Nephron (organoid): ENCODE measurements at regions not wholly inside any gene's neighbourhood (a gene's known extent, or its start where the extent isn't known, plus 50 kb on each side); places are given as distances from the start of the nearest gene placed in this dataset.

Experiments
- H3K27ac Mint-ChIP-seq, 3 experiments: 2 replicates each; pipeline ENCODE4 v1.8.0; 2020; ENCODE audit warnings: mixed read lengths in 3 of 3, mild to moderate bottlenecking in 2 of 3, moderate library complexity in 1 of 3
- H3K27me3 Mint-ChIP-seq: 2 replicates; pipeline ENCODE4 v1.8.0; 2021; ENCODE audit warnings: low read depth, mild to moderate bottlenecking, moderate library complexity, mixed read lengths
- H3K36me3 Mint-ChIP-seq: 2 replicates; pipeline ENCODE4 v1.8.0; 2020; ENCODE audit warnings: low read depth, mixed read lengths
- H3K4me1 Mint-ChIP-seq: 2 replicates; pipeline ENCODE4 v1.8.0; 2020; ENCODE audit warnings: mixed read lengths
- H3K4me3 Mint-ChIP-seq, 3 experiments: 2 replicates each; pipeline ENCODE4 v1.8.0; 2020; ENCODE audit warnings: mild to moderate bottlenecking in 3 of 3, mixed read lengths in 3 of 3, moderate library complexity in 2 of 3
- H3K9me3 Mint-ChIP-seq: 2 replicates; pipeline ENCODE4 v1.8.0; 2020; ENCODE audit warnings: mixed read lengths
- CTCF ChIP-seq, 3 experiments: fragments of 200-600 bp; sonication (generic); IDR thresholded peaks; one replicate each; pipeline ENCODE4 v1.5.0; 2021; ENCODE audit warnings: antibody characterized with exemption in 3 of 3; ENCODE audit not compliant: unreplicated experiment in 3 of 3

DNA sequence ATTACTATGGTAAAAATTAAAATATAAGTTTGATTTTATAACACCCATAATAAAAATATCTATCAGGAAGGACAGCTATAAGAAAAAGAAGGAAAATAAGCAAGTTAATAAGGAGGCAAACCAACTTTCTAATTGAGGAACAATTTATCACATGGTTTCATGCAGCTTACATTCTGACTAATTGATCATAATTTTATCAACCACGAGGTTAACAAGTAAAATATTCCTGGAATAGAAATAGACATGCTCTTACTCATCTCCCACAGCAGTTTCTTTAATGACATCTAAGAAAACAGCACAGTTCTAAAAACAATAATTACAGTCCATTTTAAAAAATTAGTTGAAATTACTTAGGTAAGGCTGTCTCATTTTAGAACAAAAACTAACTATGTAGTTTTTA lies 130.8 kb upstream of the KRR1 start:
- H3K9me3 Mint-ChIP-seq, result no peaks in the 10 kb centered on the region
- TF ChIP-seq CTCF (IDR thresholded peaks at IDR 0.05; ENCODE audit: unreplicated experiment in 3 of 3), result no peak
- H3K4me3 Mint-ChIP-seq, result no peak overlapping the region
- no peaks in the 10 kb centered on the region for H3K36me3 Mint-ChIP-seq
- H3K27me3 Mint-ChIP-seq, result no peaks in the 10 kb centered on the region
- peaks cover 35% of the 10 kb centered on the region for H3K4me1 Mint-ChIP-seq
- peak overlapping the region in 1 of 3 experiments; percentile 32 for H3K27ac Mint-ChIP-seq

DNA sequence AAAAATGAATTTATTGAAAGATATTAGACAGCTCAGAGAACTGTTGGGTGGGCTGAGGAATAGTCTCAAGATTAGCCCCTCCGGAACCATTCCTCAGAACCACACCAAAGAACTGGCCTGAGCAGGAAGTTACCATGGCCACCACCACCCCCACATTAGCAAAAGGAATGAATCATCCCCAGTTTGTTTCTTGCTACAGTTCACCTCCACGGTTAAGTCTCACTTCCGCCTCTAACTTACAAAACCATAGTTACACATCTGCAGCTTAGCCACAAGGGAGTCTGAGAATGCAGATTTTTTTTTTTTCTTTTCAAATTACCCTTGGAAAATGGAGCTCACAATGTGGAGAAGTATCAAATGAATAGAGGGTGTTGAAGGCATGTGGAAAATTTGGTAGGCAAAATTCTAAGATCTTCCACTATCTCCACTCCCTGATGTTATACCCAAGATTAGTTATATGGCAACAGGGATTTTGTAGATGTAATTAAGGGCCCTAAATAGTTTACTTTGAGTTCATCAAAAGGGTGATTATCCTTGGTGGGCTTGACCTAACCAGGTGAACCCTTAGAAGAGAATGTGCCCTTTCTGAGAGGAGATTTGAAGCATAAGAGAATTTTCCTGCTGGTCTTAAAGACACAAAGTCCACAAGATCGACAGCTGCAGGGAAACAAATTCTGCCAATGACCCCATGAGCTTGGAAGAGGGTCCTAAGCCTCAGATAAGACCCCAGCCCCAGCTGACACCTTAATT lies 129.8 kb upstream of the KRR1 start:
- peaks cover 37% of the 10 kb centered on the region for H3K4me1 Mint-ChIP-seq
- H3K27ac Mint-ChIP-seq, result peak overlapping the region; percentile 26 to 72 (median 38)
- H3K36me3 Mint-ChIP-seq, result no peaks in the 10 kb centered on the region
- no peak for TF ChIP-seq CTCF (IDR thresholded peaks at IDR 0.05; ENCODE audit: unreplicated experiment in 3 of 3)
- H3K27me3 Mint-ChIP-seq, result no peaks in the 10 kb centered on the region
- no peak overlapping the region for H3K4me3 Mint-ChIP-seq
- no peaks in the 10 kb centered on the region for H3K9me3 Mint-ChIP-seq

GRCh38 chr12:75638792-75639191 lies 127.4 kb upstream of the KRR1 start:
- no peaks in the 10 kb centered on the region for H3K36me3 Mint-ChIP-seq
- H3K27ac Mint-ChIP-seq, result no peak overlapping the region
- H3K4me3 Mint-ChIP-seq, result no peak overlapping the region
- H3K4me1 Mint-ChIP-seq, result peaks cover 55% of the 10 kb centered on the region
- TF ChIP-seq CTCF (IDR thresholded peaks at IDR 0.05; ENCODE audit: unreplicated experiment in 3 of 3), result no peak
- no peaks in the 10 kb centered on the region for H3K9me3 Mint-ChIP-seq
- H3K27me3 Mint-ChIP-seq, result no peaks in the 10 kb centered on the region

- Mint-ChIP-seq H3K36me3 (no peaks in the 10 kb centered on the region), H3K27ac (peak overlapping the region; percentile 1 to 55 (median 28)), H3K4me1 (peaks cover 50% of the 10 kb centered on the region), H3K27me3 (no peaks in the 10 kb centered on the region), H3K9me3 (no peaks in the 10 kb centered on the region), H3K4me3 (no peak overlapping the region)
- no peak for TF ChIP-seq CTCF (IDR thresholded peaks at IDR 0.05; ENCODE audit: unreplicated experiment in 3 of 3)
Observed at GRCh38 chr12:75636607-75637006, 125.2 kb upstream of the KRR1 start.

DNA sequence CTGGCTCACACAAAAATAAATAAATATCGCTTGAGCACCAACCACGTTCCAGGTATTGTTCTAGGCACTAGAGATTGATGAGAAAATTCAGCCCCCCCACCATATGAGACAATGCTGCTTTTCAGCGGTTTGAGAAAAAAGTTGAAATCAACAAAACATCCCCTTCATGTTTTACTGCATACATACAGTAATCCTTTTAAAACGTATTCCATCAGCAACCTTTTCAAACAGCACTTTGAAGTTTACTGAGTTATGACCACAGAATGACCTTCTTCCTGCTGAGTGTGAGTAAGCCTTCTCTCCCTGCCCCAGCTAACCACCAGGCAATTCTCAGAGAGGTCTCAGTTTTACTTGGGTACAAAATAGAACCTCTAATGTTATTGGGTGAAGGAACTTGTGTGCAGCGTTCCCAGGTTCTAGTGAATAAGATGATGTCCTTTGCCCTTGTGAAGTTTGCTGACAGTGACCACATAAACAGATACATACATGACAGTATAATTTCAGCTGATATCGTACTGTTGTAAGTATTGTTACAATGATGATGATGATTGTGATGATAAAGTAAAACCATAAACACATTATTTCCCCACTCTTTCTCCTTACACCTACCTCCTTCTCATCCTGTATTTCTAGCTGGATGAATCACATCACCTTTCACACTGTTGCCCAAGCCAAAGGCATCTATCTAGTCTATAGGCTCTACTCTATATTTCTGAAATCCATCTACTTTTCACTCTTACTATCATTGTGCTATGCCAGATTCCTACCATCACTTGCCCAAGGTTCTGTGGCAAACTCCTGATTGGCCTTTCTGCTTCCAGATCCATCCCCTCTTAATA lies 124.4 kb upstream of the KRR1 start:
- TF ChIP-seq CTCF (IDR thresholded peaks at IDR 0.05; ENCODE audit: unreplicated experiment in 3 of 3), result no peak
- Mint-ChIP-seq H3K4me3 (no peak overlapping the region), H3K9me3 (no peaks in the 10 kb centered on the region)

More for the DNA sequence above, 124.4 kb upstream of the KRR1 start:
- H3K36me3 Mint-ChIP-seq, result no peaks in the 10 kb centered on the region
- H3K27ac Mint-ChIP-seq, result peak overlapping the region in 2 of 3 experiments; percentile 28 to 55
- H3K4me1 Mint-ChIP-seq, result peaks cover 42% of the 10 kb centered on the region
- H3K27me3 Mint-ChIP-seq, result no peaks in the 10 kb centered on the region
